ENCODE measurements at regions not wholly inside any gene's neighbourhood (a gene's known extent, or its start where the extent isn't known, plus 50 kb on each side); places are given as distances from the start of the nearest gene placed in this dataset.

DNA sequence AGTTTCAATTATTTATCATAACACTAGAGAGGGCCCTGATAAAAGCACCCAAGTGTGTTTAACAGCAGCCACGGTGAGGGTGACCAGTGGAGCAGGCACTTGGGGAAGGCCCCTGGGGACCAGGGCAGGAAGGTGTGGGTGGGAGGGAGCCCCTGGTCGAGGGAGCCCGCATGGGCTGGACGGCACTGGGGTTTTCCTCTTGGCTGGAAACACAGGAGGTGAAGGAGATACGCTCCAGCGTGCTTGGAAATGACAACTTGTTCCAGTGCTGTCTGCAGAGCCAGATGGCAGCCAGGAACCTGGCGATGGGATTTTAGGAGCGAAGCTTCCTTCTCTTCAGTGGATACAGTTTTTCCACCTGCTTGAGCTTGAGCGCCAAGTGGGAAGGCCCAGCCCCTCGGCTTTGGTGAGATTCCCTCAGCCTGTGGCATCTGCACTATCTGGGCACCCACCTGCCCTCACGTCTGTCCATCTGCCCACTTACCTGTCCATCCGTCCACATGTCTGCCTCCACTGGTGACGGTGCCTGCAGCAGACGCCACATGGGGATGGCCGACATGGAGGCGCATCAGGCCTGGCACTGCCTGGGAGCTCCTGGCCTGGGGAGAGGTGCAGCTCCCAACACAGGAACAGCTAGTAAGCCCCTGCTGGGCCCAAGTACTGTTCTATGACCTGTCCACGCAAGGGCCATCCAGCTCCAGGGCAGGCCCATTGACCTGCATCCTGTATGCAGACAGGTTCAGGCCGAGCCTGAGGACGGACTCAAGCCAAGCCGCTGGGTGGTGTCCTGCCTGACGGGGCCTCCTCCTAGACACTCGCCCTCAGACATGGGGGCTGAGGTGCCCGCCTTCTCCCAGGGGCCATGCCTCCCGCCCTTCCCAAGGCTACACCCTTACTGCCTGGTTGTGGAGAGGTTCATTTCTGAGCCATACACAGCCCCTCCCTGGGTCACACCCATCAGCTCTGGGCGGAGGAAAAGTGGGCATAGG lies 192.2 kb upstream of the C14orf180 start:
- WGBS = 86% methylated on average over 25 of the region's 25 CpGs
- H3K27me3 ChIP-seq (ENCODE audit: control insufficient read depth in 4 of 4, insufficient read depth in 4 of 4, low read length in 3 of 4) = peaks cover 0 to 7% (median 0%) of the 10 kb centered on the region in 4 donors
- no peak overlapping the region for H3K27ac ChIP-seq (ENCODE audit: low read depth in 1 of 2, low read length in 2 of 2)
- TF ChIP-seq NR2F2 (IDR thresholded peaks at IDR 0.05) = no peak
- TF ChIP-seq FOXA1 (IDR thresholded peaks at IDR 0.05) = no peak
- TF ChIP-seq SP1 (IDR thresholded peaks at IDR 0.05) = no peak
- no peak for TF ChIP-seq RAD21 (IDR thresholded peaks at IDR 0.05)
- TF ChIP-seq, protein P1, sequence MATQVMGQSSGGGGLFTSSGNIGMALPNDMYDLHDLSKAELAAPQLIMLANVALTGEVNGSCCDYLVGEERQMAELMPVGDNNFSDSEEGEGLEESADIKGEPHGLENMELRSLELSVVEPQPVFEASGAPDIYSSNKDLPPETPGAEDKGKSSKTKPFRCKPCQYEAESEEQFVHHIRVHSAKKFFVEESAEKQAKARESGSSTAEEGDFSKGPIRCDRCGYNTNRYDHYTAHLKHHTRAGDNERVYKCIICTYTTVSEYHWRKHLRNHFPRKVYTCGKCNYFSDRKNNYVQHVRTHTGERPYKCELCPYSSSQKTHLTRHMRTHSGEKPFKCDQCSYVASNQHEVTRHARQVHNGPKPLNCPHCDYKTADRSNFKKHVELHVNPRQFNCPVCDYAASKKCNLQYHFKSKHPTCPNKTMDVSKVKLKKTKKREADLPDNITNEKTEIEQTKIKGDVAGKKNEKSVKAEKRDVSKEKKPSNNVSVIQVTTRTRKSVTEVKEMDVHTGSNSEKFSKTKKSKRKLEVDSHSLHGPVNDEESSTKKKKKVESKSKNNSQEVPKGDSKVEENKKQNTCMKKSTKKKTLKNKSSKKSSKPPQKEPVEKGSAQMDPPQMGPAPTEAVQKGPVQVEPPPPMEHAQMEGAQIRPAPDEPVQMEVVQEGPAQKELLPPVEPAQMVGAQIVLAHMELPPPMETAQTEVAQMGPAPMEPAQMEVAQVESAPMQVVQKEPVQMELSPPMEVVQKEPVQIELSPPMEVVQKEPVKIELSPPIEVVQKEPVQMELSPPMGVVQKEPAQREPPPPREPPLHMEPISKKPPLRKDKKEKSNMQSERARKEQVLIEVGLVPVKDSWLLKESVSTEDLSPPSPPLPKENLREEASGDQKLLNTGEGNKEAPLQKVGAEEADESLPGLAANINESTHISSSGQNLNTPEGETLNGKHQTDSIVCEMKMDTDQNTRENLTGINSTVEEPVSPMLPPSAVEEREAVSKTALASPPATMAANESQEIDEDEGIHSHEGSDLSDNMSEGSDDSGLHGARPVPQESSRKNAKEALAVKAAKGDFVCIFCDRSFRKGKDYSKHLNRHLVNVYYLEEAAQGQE (IDR thresholded peaks at IDR 0.05) = no peak
- no peak for TF ChIP-seq EGR1 (IDR thresholded peaks at IDR 0.05; ENCODE audit: low read depth in 2 of 2)
- TF ChIP-seq HNF4A (conservative IDR thresholded peaks at IDR 0.05) = no peak
- no peaks in the 10 kb centered on the region for H3K36me3 ChIP-seq (ENCODE audit: control insufficient read depth in 4 of 4, insufficient read depth in 3 of 4, low read depth in 1 of 4, low read length in 3 of 4)
- H3K4me3 ChIP-seq (ENCODE audit: low read depth in 1 of 3, low read length in 3 of 3) = no peak overlapping the region
- DNase-seq (ENCODE audit: low spot score) = no peak
- no peaks in the 10 kb centered on the region for H3K9me3 ChIP-seq (ENCODE audit: control insufficient read depth in 4 of 4, low read length in 3 of 4)
- H3K9ac ChIP-seq (ENCODE audit: low read depth in 1 of 2, low read length in 2 of 2) = no peak overlapping the region
- no peaks in the 10 kb centered on the region for H3K4me1 ChIP-seq (ENCODE audit: control insufficient read depth in 4 of 4, insufficient read depth in 4 of 4, low read length in 3 of 4)

DNA sequence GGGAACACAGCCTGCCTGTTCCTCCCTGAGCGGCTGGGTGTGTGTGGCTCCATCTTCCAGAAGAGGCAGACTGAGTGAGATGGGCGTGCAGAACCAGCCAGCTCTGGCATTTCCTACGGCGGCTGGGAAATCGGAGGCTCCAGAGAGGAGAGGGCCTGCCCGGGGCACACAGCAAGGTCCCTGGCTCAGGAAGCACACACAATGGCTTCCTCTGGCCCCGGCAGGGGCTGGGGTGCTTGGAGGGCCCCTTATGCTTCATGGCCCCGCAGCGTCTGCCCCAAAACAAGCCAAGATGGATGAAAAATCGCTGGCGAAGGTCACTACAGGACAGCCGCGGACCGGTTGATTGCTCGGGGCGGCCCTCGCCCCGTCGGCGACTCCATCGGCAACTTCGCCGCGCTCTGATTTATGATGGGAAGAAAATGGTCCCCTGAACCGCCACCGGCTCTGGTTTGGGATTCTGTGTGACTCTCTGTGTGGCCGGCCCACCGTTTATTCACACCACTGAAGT lies 191.5 kb upstream of the C14orf180 start:
- no peaks in the 10 kb centered on the region for H3K9me3 ChIP-seq (ENCODE audit: control insufficient read depth in 4 of 4, low read length in 3 of 4)
- no peak for TF ChIP-seq FOXA2 (IDR thresholded peaks at IDR 0.05)
- no peak for TF ChIP-seq HNF4G (IDR thresholded peaks at IDR 0.05)
- no peak for TF ChIP-seq HNF4A (conservative IDR thresholded peaks at IDR 0.05)
- TF ChIP-seq RXRA (IDR thresholded peaks at IDR 0.05) = no peak
- TF ChIP-seq RAD21 (IDR thresholded peaks at IDR 0.05) = no peak
- TF ChIP-seq, protein P2, sequence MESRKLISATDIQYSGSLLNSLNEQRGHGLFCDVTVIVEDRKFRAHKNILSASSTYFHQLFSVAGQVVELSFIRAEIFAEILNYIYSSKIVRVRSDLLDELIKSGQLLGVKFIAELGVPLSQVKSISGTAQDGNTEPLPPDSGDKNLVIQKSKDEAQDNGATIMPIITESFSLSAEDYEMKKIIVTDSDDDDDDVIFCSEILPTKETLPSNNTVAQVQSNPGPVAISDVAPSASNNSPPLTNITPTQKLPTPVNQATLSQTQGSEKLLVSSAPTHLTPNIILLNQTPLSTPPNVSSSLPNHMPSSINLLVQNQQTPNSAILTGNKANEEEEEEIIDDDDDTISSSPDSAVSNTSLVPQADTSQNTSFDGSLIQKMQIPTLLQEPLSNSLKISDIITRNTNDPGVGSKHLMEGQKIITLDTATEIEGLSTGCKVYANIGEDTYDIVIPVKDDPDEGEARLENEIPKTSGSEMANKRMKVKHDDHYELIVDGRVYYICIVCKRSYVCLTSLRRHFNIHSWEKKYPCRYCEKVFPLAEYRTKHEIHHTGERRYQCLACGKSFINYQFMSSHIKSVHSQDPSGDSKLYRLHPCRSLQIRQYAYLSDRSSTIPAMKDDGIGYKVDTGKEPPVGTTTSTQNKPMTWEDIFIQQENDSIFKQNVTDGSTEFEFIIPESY (IDR thresholded peaks at IDR 0.05) = no peak
- no peak for TF ChIP-seq YY1 (IDR thresholded peaks at IDR 0.05)
- TF ChIP-seq NR2F2 (IDR thresholded peaks at IDR 0.05) = no peak
- TF ChIP-seq SP1 (IDR thresholded peaks at IDR 0.05) = no peak
- TF ChIP-seq EGR1 (IDR thresholded peaks at IDR 0.05; ENCODE audit: low read depth in 2 of 2) = no peak
- TF ChIP-seq JUND (IDR thresholded peaks at IDR 0.05) = no peak
- no peak for TF ChIP-seq GABPA (IDR thresholded peaks at IDR 0.05 in 1 of 2, conservative IDR thresholded peaks at IDR 0.05 in 1 of 2)
- TF ChIP-seq, protein P3, sequence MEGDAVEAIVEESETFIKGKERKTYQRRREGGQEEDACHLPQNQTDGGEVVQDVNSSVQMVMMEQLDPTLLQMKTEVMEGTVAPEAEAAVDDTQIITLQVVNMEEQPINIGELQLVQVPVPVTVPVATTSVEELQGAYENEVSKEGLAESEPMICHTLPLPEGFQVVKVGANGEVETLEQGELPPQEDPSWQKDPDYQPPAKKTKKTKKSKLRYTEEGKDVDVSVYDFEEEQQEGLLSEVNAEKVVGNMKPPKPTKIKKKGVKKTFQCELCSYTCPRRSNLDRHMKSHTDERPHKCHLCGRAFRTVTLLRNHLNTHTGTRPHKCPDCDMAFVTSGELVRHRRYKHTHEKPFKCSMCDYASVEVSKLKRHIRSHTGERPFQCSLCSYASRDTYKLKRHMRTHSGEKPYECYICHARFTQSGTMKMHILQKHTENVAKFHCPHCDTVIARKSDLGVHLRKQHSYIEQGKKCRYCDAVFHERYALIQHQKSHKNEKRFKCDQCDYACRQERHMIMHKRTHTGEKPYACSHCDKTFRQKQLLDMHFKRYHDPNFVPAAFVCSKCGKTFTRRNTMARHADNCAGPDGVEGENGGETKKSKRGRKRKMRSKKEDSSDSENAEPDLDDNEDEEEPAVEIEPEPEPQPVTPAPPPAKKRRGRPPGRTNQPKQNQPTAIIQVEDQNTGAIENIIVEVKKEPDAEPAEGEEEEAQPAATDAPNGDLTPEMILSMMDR (IDR thresholded peaks at IDR 0.05; ENCODE audit: low read depth, low read length, missing input control) = no peak
- TF ChIP-seq, protein P4, sequence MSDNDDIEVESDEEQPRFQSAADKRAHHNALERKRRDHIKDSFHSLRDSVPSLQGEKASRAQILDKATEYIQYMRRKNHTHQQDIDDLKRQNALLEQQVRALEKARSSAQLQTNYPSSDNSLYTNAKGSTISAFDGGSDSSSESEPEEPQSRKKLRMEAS (IDR thresholded peaks at IDR 0.05) = no peak
- TF ChIP-seq, protein P5, sequence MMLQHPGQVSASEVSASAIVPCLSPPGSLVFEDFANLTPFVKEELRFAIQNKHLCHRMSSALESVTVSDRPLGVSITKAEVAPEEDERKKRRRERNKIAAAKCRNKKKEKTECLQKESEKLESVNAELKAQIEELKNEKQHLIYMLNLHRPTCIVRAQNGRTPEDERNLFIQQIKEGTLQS (IDR thresholded peaks at IDR 0.05) = no peak
- TF ChIP-seq FOXA1 (IDR thresholded peaks at IDR 0.05) = no peak
- H3K4me3 ChIP-seq (ENCODE audit: low read depth in 1 of 3, low read length in 3 of 3) = no peak overlapping the region
- no peaks in the 10 kb centered on the region for H3K4me1 ChIP-seq (ENCODE audit: control insufficient read depth in 4 of 4, insufficient read depth in 4 of 4, low read length in 3 of 4)
- no peak for DNase-seq (ENCODE audit: low spot score)
- peaks cover 0 to 7% (median 0%) of the 10 kb centered on the region in 4 donors for H3K27me3 ChIP-seq (ENCODE audit: control insufficient read depth in 4 of 4, insufficient read depth in 4 of 4, low read length in 3 of 4)
- WGBS = 86% methylated on average over 28 of the region's 28 CpGs
- H3K27ac ChIP-seq (ENCODE audit: low read depth in 1 of 2, low read length in 2 of 2) = no peak overlapping the region
- no peak overlapping the region for H3K9ac ChIP-seq (ENCODE audit: low read depth in 1 of 2, low read length in 2 of 2)
- H3K36me3 ChIP-seq (ENCODE audit: control insufficient read depth in 4 of 4, insufficient read depth in 3 of 4, low read depth in 1 of 4, low read length in 3 of 4) = no peaks in the 10 kb centered on the region
